ENCODE measurements at regions not wholly inside any gene's neighbourhood (a gene's known extent, or its start where the extent isn't known, plus 50 kb on each side); places are given as distances from the start of the nearest gene placed in this dataset.

DNA sequence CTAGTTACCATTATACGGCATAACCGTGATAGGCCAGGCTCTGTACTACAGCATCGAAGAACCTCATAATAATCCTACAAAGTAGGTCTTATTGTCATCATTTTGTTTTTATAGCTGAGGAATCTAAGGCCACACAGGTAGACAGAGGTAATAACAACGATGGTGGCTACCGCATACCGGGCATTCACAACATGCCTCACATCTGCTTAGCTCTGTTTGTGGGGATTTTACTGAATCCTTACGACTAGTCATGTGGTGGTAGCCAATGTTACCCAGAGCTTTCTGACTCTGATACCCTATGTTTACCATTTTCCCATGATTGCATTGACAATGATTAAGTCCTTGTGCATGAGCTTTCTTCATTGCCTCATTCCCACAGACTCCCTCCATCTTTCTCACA is 269.4 kb downstream of the TCF7L2 start:
- DNase-seq (ENCODE audit: low read depth, low spot score), result no peak

DNA sequence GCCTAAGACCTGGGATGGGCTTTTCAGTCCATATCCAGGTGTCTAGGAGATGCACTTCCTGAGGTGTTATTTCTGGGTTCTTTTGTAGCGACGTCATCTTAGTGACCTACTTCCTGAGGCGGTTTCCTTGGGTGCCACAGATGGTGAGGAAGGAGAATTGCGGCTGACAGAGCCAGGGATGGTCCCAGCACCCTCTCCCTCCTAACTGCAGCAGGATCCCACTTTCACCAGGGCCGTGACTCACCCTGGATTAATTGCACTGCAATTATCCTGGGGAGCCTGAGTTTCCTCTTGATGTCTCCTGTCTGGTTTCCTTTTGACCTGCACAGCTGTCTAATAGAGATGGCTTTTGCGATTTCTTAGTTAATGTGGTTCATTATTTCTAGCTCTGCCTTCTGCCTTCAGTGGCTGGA is 271.7 kb downstream of the TCF7L2 start:
- peak; percentile 77 for DNase-seq (ENCODE audit: low read depth, low spot score)

DNA sequence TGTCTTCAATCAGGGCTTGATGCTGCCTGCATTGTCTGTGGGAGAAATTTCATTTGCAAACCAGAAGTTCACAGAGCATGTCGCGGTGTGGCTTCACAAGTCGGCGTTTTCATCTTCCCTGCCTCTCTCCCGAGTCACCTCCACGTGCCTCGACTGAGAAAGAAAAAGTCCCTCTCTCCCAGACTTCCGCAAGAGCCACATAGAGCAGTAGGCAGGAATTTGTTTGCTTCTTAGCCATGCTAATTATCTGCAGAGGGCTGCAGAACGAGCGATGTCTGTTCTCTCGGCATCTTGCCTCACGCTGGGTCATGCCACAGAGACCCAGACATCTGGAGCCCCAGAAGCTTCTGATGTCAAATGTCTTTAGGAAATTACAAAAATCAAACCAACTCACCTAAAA is 272.2 kb downstream of the TCF7L2 start:
- peak; percentile 17 for DNase-seq (ENCODE audit: low read depth, low spot score)

DNA sequence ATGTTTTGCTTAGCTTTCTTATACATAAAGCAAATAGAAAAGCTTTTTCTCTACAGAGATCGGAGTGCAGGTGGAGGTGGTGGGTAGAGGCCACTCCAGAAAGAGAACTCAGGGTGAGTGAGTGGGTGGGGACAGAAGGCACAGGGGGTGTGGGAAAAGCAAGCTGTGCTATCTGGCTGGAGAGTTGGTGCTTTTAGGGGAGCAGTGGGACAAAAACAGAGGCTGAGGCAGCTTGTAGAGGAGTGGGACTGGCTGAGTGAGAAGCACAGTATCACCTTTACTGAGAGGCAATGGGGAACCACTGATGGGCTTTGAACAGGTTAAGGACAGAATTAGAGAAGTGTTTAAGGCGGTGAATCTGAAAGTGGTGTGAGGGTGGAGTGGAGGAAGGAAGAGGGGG is 275.3 kb downstream of the TCF7L2 start:
- no peak for DNase-seq (ENCODE audit: low read depth, low spot score)

DNA sequence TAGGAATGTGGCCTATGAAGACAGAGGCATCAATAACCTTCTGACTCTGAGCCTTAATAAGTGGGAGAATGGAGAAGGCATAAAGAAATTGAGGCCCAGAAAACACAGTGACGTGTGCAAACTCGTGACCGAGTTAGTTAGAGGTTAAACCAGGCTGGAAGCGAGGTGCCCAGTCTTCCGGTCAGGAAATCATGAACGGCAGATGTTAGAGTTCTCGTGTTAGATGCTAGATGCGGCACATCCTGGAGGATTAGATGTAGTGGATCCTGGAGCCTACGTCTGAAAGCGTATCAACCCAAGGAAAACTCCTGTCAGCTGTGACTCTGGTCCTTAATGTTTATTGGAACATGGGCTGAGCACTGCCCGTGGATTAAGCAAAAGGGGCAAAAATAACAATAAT is 275.9 kb downstream of the TCF7L2 start:
- DNase-seq (ENCODE audit: low read depth, low spot score), result no peak

DNA sequence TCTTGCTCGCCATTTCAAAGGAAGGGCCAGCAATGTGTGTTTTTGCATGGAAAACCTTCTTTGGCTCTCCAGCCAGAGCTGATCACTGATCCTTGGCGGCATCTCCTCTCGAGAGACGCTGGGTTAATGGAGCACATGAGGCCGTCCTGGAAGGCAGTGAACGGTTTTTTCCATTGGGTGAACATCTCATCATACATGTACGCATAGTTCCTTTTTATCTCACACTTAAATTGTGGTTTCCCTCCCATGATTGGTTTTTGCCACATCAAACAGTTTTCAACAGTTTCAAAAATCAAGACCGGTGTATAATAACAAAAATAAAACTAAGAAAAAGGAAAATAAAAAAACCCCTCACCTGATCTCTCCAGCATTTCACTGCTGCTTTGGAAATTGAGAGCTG is 276.4 kb downstream of the TCF7L2 start:
- no peak for DNase-seq (ENCODE audit: low read depth, low spot score)

DNA sequence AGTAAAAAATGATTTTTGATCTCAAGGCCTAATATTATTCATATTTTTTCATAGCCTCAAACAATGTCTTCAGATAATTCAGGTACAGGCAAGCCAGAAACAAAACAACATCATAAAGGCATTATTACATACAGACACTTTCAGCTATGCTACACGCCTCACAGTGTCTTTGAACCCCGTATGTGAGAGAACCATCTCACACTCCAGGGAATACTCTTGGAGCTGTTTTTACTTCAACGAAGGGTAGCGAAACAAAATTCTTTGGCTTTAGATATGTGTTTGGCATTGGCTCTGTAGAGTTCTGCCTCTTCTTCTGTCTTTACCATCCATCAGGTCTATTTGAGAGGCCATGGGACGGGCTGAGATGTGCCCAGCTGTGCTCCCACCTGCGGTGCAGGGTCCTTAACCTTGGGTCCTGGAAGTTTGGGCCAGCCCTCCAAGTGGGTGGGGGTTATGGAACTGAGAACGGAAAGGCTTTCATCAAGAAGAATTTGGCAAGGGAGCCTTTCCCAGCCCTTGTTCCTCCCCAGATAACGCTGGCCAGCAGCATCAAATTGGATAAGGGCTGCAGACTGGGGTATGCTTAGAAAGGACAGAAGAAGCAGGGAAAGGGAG is 276.9 kb downstream of the TCF7L2 start:
- DNase-seq (ENCODE audit: low read depth, low spot score), result no peak

DNA sequence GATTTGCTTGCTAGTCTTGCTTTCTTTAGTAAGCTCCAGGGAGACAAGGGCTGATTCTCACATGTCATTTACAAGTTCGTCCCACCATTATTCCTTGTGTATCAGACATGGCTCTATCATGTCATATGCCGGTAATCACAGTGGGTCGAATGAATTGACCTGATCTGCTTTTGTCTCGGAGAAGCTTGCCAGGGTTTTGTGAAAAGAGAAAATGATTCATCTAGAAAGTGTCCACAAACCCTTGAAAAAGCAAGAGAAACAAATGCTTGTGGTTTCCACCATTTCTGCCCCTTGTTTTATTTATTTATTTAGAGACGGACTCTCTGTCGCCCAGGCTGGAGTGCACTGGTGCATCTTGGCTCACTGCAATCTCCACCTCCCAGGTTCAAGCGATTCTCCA is 278.5 kb downstream of the TCF7L2 start:
- DNase-seq (ENCODE audit: low read depth, low spot score), result no peak

DNA sequence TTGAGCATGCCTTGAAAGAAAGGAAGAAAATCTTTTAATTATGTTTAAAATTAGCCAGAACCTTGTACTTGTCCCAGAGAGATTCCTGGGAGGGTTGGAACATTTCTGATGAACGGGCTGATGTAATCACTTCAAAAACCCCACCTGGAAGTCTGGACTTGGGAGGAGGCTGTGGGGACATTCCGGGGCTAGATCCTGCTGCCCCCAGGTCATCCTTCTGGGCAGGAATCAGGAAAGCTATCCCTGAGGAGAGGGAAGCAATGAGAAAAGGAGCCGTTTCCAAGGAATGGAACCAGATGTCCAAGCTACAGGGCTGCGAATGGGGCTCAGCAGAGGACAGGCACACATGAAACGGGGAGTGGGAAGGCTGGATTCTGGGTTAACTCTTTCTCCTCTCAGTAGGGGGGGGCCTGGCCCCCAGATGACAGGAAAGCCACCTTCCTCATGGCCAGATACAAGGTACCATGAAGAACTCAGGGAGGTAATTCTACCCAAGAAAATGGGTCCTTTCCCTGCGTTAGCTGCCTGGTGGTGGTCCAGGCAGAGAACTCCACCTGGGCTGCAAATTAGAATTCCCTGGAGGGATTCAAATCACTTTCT is 280.1 kb downstream of the TCF7L2 start:
- DNase-seq (ENCODE audit: low read depth, low spot score), result peak; percentile 74

DNA sequence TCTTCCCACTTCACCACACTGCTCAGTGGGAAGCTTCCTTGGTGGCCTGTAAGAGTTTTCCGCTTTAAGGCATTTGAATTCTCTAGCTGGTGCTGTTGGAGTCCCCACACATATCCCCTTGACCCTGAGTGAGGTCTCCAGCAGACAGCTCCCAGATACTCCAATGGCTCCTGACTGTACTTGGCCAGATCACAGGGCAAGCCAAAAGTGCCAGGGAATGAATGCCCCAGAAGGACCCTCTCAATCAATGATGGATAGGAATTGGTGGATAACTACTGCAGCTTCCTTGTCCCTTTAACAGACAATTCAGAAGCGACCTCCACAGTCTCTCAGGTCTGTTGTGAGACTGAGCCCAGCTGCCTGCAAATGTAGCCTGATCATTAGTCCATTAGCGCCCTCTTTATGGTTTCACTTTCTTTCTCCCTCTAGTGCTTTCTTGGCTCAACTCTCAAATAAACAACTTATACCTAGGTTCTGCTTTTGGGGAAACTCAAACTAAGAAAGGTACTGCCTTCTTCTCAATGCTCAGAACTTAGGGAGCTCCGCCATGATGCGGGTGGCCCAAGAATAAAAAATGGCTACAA is 283.0 kb downstream of the TCF7L2 start:
- no peak for DNase-seq (ENCODE audit: low read depth, low spot score)

DNA sequence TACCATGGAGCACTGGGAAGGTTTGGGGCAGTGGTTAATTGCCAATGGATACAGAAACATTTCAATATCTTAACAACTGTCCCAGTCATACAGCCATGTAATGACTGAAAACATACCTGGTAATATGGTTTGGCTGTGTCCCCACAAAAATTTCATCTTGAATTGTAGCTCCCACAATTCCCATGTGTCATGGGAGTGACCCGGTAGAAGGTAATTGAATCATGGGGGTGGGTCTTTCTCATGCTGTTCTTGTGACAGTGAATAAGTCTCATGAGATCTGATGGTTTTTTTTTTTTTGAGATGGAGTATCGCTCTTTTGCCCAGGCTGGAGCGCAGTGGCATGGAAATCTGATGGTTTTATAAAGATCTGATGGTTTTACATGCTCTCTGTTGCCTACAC is 284.4 kb downstream of the TCF7L2 start:
- no peak for DNase-seq (ENCODE audit: low read depth, low spot score)

DNA sequence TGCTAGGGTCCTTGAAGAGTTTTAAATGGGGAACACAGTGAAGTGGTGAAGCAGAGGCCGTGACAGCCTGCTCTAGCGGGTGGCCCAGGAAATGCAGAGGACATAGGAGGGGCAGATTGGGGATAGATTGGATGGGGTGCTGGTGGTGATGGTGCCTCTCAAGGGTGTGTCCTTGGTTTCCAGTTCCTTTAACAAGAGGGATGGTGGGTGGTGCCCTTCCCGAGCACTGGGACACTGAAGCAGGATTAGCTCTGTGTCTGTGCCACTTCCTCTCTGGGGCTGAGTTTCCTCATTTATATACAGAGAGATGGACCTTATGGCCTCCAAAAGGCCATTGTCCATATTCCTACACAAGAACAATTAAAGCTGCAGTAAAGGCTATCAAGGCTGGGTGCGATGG is 285.5 kb downstream of the TCF7L2 start:
- no peak for DNase-seq (ENCODE audit: low read depth, low spot score)

DNA sequence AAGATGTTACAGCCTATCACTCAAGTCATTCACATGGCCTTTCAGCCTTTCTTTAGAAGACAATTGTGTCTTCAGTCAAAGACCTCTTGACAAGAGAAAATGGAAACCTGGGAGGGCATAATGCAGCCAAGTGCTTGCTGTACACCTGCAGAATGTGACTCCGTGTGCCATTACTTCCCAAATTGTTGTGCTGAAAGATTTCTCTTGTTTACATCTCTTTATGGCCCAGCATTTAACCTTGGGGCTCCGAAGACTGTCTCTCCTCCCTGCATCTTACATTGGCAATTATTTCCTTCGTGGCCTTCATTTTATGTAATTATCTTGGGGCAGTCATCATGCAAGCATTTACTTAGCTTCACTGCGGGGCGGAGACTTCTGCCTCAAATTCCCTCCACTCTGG is 287.0 kb downstream of the TCF7L2 start:
- no peak for DNase-seq (ENCODE audit: low read depth, low spot score)

DNA sequence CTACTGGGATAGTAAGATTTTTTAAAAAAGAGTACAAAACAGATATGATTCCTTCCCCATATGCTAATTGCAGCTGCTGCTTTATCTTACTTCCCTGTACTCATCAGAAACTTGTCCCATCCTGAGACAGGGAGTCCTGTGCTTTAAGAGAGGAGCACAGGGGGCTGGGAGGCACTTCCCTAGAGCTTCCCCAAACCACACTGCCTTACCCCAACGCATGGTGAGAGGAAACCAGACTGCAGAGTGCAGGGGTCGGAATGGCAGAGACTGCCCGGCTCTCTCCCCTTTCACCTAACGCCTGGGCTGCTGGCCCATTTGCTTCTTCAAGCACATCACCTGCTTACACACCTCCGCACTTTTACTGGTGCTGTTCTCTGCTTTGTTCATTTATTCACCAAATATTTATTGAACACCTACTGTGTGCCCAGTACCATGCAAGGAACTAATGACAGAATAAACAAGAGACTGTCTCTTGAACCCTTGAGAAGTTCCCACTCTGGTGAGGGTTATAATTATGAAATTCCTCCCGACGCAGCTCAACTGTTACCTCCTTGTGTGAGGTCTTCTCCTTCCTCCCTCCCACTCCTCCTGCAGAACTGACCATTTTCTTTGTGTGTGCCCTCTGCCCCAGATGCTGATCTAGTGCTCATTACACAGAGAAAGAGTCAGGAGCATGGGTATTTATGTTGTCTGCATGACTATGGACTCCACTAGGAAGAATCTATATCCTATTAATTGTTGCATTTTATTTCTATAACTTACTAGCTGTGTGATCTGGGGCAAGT is 289.7 kb downstream of the TCF7L2 start:
- no peak for DNase-seq (ENCODE audit: low read depth, low spot score)

DNA sequence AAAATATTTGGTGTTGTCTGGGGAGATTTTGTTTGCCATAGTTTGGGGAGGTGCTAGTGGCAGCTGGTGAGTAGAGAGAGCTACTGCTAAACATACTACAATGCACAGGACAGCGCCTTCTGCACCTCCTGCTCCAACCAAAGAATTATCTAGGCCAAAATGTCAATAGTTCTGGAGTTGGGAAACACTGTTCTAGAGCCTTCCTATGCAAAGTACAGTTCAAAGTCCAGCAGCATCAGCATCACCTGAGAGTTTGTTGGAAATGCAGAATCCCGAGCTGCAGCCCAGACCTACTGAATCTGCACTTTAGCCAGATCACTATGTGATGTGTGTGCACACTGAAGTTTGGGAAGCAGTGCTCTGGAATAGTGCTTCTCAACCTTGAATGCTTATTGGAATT is 290.7 kb downstream of the TCF7L2 start:
- DNase-seq (ENCODE audit: low read depth, low spot score), result no peak

DNA sequence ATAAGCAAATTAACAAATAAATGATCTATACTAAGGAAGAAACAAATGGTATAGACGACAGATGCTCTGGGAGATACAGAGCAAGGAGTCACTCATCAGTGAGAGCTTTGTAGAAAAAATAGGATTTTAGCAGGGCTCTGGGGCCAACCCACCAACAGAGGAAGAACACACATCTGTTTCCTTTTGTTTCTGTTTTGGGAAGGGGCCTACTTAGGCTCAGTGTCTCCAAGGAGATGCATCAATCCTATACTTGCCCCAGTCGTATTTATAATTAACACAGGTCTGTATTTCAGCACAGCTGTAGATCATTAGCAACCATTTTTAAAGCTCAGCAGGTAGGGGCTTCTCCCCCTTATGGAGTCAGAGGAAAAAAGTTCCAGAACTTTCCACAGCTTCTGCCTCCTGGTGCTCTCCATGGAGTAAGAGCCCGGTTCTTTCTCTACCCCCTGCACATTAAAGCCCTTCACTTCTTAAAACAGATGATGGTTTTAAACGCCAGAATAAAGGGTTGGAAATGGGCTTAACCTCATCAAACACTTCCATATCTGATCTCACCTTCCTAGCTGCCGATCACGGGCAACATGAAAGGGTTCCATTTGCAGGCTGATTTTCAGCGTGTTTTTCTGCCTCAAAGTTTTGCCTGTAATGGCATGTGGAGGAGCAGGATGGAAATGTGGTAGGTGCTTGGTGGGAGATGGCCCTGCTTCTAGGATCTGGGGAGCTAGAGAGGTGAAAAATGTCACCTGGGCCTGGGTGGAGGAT is 291.7 kb downstream of the TCF7L2 start:
- DNase-seq (ENCODE audit: low read depth, low spot score), result no peak

DNA sequence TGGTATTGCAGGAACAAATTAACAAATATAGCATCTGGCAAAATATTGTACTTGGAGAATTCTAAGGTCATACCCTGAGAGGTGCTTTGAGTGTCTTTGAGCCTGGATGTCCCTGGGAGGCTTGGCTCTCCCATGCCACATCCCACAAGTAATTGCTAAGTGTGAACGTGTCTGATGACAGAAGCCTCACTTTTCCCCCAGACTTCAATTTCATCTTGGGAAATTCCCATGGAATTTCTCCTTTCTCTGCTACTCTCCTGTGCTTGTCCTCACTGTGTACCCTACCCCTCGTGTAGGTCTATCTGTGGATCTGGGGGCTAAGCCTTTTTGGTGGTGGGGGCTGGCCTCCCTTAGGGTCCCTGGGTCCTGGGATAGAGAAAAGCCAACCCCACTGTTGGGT is 293.3 kb downstream of the TCF7L2 start:
- no peak for DNase-seq (ENCODE audit: low read depth, low spot score)

DNA sequence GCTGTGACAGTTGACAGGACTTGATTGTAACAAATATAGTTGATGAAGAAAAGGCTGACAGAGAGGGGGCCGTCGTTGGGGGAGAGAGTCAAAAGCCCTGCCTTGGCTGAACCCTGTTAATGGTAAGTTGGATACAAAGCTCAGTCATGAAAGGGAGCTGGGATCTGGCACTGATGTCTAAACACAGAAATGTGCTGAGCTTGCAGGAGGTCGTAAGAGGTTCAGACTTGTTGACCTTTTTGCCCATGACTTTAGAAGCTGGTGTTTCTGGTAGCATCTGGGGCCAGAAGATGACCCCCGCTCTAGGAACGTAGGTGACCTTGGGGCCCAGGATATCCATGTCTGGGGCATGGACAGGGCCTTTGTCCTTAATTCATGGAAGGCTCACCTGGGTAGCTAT is 294.7 kb downstream of the TCF7L2 start:
- no peak for DNase-seq (ENCODE audit: low read depth, low spot score)

DNA sequence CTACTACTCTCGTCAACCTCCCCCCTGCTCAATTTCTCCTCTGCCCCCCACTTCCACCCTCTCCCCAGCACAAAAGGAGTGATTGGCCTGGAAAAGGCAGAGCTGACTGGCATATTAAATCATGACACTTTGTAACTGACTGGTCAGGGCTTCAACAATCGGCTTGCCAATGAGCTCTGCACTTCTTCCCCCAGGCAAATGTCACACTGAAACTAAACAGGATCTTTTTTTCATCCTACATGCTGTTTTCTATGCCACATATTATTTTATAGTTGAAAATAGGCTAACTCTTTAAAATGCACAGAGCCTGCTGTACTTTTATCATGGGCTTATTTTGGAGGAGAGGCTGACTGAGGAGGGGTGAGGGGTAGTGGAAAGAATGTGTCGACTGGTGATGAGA is 295.2 kb downstream of the TCF7L2 start:
- DNase-seq (ENCODE audit: low read depth, low spot score), result no peak

DNA sequence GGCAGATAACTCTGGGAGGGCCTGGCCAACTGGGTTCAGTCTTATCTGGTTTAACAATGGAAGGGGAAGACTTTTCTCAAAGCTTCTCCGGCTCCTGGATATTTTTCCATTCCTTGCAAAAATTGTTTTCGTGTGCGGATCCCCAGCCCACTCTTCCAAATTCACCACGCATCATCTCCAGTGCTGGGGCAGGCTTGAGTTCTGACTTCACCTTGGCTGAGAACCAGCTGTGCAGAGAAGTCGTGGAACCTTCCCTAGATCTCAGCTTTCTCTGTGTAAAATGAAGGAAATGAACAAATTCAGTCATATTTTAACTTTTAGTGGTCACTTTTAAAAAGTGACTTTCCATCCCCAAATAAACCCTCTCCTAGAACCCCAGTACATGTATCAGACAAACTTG is 297.0 kb downstream of the TCF7L2 start:
- no peak for DNase-seq (ENCODE audit: low read depth, low spot score)

DNA sequence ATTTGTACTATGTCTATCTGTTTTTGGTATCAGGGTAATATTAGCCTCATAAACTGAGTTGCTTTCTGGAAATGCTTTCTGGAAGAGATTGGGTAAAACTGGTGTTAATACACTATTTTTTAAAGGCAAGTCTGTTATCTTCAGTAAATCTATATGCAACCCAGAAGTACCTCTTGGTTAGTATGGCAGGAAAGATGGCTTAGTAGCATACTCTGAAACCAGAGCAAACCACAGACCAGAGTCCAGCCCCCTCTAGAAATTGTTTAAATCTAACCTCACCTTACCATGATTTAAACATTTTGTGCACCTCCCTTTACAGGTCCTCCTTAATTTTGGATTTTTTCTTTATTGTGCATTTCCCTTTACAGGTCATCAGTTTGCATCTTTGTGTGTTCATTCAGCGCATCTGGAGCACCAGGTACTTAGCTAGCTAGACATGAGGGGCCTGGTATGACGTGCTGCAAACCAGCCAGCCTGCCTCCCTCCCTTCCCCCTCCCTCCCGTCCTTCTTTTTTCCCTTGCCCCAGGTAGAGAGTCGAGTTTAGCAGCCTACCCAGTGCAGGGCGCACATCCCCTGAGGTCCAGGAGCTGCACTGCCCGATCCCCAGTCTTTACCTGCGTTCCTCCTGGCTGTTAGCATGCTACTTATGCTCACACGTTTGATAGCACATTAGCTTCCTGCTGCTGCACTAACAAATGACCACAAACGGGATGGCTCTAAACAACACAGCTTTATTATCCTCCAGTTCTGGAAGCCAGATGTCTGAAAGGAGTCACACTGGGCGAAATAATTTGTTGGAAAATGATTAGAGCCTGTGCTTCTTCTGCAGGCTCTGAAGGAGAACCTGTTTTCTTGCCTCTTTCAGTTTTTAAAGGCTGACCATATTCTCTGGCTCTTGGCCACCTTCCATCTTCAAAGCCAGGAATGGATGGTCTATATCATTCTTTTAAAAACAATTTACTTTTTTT is 299.9 kb upstream of the HABP2 start:
- no peak for DNase-seq (ENCODE audit: low read depth, low spot score)

Data from ELF-1 (cell line).